Stimulated activated naive CD8-positive, alpha-beta T cell treated with anti-CD3 and anti-CD28 coated beads, Interleukin-15, Interleukin-2, amounts not matched to agents 100 ng/mL and 50 ng/mL, for 24 hours (primary cell): ENCODE measurements at regions not wholly inside any gene's neighbourhood (a gene's known extent, or its start where the extent isn't known, plus 50 kb on each side); places are given as distances from the start of the nearest gene placed in this dataset.

Experiments used
- H3K27ac Mint-ChIP-seq: one replicate; pipeline ENCODE4 v1.8.0; 2021; ENCODE audit warnings: mild to moderate bottlenecking, mixed read lengths
- H3K27me3 Mint-ChIP-seq: one replicate; pipeline ENCODE4 v1.8.0; 2021; ENCODE audit warnings: mixed read lengths
- H3K36me3 Mint-ChIP-seq: one replicate; pipeline ENCODE4 v1.8.0; 2021; ENCODE audit warnings: low read depth, mixed read lengths
- H3K4me1 Mint-ChIP-seq: one replicate; pipeline ENCODE4 v1.8.0; 2021; ENCODE audit warnings: low read depth, mixed read lengths
- H3K4me3 Mint-ChIP-seq: one replicate; pipeline ENCODE4 v1.8.0; 2021; ENCODE audit warnings: mild to moderate bottlenecking, mixed read lengths
- H3K9me3 Mint-ChIP-seq: one replicate; pipeline ENCODE4 v1.8.0; 2021; ENCODE audit warnings: mixed read lengths

- Mint-ChIP-seq H3K4me3 (no peak overlapping the region), H3K4me1 (peaks cover 22% of the 10 kb centered on the region), H3K36me3 (no peaks in the 10 kb centered on the region), H3K27ac (no peak overlapping the region), H3K9me3 (no peaks in the 10 kb centered on the region), H3K27me3 (peaks cover 8% of the 10 kb centered on the region)
Observed at GRCh38 chr1:168394858-168395257, 114.2 kb downstream of the TBX19 start.

DNA sequence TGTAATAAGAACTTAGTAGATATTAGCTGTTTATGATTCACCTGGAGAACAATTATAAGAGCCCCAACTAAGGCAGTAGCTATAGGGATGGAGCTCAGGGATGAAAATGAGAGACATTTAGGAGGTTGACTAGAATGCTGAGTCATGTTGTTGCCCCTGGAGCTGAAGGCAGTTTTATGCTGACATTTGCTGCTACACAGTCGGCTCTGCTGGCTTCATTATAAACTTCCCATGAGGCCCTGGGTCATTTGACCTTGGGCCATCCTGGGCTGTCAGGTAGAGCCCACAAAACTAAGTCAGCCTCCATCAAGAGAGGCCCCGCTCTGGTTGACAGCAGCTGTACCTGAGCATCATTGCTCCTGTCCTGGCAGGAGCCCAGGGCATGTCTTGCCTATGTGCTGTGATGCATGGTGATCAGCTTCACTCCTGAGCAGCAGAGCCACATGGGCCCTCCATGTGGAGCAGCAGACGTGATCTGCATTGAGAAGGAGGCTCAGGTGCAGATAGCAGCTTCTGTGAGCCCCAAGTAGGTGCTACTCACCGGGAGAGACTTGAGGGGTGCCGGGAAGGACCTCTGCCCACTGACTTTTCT is 112.4 kb downstream of the TBX19 start:
- no peak overlapping the region for H3K27ac Mint-ChIP-seq
- peaks cover 10% of the 10 kb centered on the region for H3K27me3 Mint-ChIP-seq
- H3K36me3 Mint-ChIP-seq, result no peaks in the 10 kb centered on the region
- H3K4me3 Mint-ChIP-seq, result no peak overlapping the region
- H3K9me3 Mint-ChIP-seq, result no peaks in the 10 kb centered on the region
- peaks cover 12% of the 10 kb centered on the region for H3K4me1 Mint-ChIP-seq

GRCh38 chr1:168391851-168392681 is 111.4 kb downstream of the TBX19 start:
- H3K27me3 Mint-ChIP-seq, result peaks cover 11% of the 10 kb centered on the region
- no peaks in the 10 kb centered on the region for H3K9me3 Mint-ChIP-seq
- H3K4me3 Mint-ChIP-seq, result no peak overlapping the region
- no peaks in the 10 kb centered on the region for H3K36me3 Mint-ChIP-seq
- no peak overlapping the region for H3K27ac Mint-ChIP-seq
- peaks cover 21% of the 10 kb centered on the region for H3K4me1 Mint-ChIP-seq

DNA sequence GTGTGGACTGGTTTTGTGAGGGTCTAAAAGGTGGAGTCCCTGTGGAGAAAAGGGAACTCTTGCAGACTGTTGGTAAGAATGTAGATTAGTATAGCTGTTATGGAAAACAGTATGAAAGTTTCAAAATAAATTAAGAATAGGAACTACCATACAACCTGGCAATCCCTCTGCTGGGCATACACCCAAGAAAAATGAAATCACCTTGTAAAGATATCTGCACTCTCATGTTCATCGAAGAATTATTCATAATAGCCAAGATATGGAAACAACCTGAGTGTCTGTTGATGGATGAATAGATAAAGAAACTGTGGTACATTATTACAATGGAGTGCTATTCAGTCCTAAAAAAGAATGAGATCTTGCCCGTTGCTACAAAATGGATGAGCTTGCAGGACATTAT is 109.6 kb downstream of the TBX19 start:
- Mint-ChIP-seq H3K4me3 (no peak overlapping the region), H3K36me3 (no peaks in the 10 kb centered on the region), H3K27ac (no peak overlapping the region), H3K27me3 (peaks cover 11% of the 10 kb centered on the region), H3K9me3 (no peaks in the 10 kb centered on the region), H3K4me1 (peaks cover 25% of the 10 kb centered on the region)

DNA sequence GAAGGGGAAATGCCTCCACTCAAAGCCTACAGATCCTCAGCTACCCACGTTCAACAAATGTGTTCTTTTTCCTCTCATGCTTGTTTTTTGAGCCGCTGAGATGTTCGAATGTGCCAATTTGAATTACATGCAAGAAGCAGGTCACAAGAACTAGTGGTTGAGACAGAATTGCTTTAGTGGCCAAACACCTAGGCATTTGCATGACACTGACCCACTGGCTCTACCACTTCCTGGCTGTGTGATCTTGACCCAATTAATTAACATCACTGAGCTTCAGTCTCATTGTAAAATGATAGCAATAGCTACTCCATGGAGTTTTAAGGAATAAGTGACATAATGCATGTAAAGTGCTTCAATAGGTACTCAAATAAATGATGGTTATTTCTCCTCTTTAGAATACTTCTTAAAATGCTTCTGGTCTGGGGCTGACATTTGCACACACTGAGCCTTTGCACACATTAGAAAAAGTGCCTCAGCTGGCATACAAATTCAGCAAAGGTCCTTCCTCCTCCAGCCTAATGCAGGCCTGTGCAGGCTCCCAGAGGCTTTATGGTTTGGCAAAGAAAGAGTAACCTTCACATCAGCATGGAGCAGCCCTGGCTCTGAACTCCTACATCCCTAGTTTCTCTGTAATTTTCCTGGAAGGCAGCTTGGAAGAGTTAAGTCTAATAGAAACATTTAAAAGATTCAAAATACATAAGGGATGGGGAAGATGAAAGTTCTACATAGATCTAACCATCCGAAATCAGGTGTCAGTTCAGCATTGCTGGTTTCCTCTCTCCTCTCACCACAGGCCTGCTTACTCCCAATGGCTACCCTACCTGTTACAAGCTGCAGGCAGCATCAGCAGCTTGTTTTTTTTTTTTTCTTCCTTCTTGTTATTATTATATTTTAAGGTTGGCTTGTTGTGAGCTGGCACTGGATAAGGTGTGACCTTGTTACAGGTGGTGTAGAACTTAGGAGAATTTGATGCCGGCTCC is 107.4 kb downstream of the TBX19 start:
- Mint-ChIP-seq H3K4me1 (peaks cover 25% of the 10 kb centered on the region), H3K27ac (no peak overlapping the region), H3K27me3 (peaks cover 11% of the 10 kb centered on the region), H3K4me3 (peak overlapping the region; percentile 17), H3K36me3 (no peaks in the 10 kb centered on the region), H3K9me3 (no peaks in the 10 kb centered on the region)

GRCh38 chr1:168386949-168387586 is 106.4 kb downstream of the TBX19 start:
- H3K27ac Mint-ChIP-seq, result peak overlapping the region; percentile 79
- no peaks in the 10 kb centered on the region for H3K9me3 Mint-ChIP-seq
- H3K4me3 Mint-ChIP-seq, result peak overlapping the region; percentile 57
- H3K4me1 Mint-ChIP-seq, result peaks cover 17% of the 10 kb centered on the region
- H3K27me3 Mint-ChIP-seq, result peaks cover 3% of the 10 kb centered on the region
- no peaks in the 10 kb centered on the region for H3K36me3 Mint-ChIP-seq

DNA sequence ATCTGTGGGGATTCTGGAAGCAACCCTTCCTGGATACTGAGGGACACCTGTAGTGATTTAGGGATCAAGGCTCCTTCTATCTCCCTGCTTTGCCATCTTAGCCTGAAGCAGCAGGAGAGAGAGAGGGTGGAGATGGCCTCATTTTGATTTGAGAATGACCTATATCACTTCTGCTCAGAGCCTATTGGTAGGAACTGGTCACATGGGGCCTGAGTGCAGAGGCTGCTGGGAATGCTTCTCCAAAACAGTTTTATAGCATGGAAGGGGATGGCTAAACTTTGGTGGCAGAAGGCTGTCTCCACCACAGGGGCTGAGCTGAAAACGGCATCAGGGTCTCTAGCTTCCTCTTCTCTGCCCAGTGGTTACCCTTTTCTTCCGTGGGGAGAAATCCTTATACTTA is 105.8 kb downstream of the TBX19 start:
- H3K27ac Mint-ChIP-seq, result no peak overlapping the region
- no peaks in the 10 kb centered on the region for H3K9me3 Mint-ChIP-seq
- no peak overlapping the region for H3K4me3 Mint-ChIP-seq

GRCh38 chr1:168381850-168382249 is 101.2 kb downstream of the TBX19 start:
- Mint-ChIP-seq H3K4me3 (no peak overlapping the region), H3K4me1 (peaks cover 1% of the 10 kb centered on the region), H3K27ac (no peak overlapping the region)

More for the DNA sequence above, 105.8 kb downstream of the TBX19 start:
- H3K27me3 Mint-ChIP-seq, result peaks cover 3% of the 10 kb centered on the region
- peaks cover 15% of the 10 kb centered on the region for H3K4me1 Mint-ChIP-seq
- H3K36me3 Mint-ChIP-seq, result no peaks in the 10 kb centered on the region

DNA sequence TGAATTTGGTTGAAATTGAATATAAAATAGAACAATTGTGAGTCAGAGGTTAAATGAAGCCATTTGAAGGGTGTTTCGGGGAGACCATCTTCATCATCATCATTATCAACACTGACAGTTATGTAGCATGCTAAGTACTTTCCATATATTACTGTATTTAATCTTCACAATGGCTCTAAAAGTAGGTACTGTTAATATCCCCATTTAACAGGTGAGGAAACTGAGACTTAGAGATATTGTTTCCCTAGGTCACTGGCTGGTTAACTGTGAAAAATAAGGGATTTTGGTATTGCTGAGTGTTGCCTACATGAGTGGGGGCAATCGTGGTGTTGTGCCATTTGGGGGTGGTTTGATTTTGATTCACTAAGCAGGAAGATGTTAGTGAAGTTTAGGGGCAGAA is 100.3 kb downstream of the TBX19 start:
- H3K36me3 Mint-ChIP-seq, result no peaks in the 10 kb centered on the region
- no peak overlapping the region for H3K4me3 Mint-ChIP-seq
- no peak overlapping the region for H3K27ac Mint-ChIP-seq
- H3K4me1 Mint-ChIP-seq, result no peaks in the 10 kb centered on the region
- no peaks in the 10 kb centered on the region for H3K27me3 Mint-ChIP-seq
- no peaks in the 10 kb centered on the region for H3K9me3 Mint-ChIP-seq

More at GRCh38 chr1:168381850-168382249, 101.2 kb downstream of the TBX19 start:
- Mint-ChIP-seq H3K9me3 (no peaks in the 10 kb centered on the region), H3K36me3 (no peaks in the 10 kb centered on the region), H3K27me3 (no peaks in the 10 kb centered on the region)

- Mint-ChIP-seq H3K9me3 (no peaks in the 10 kb centered on the region), H3K4me3 (no peak overlapping the region), H3K36me3 (no peaks in the 10 kb centered on the region), H3K4me1 (no peaks in the 10 kb centered on the region), H3K27me3 (no peaks in the 10 kb centered on the region), H3K27ac (no peak overlapping the region)
Observed at GRCh38 chr1:168379104-168379860, 98.6 kb downstream of the TBX19 start.

GRCh38 chr1:168375566-168376300 is 95.1 kb downstream of the TBX19 start:
- Mint-ChIP-seq H3K9me3 (no peaks in the 10 kb centered on the region), H3K27me3 (no peaks in the 10 kb centered on the region), H3K36me3 (no peaks in the 10 kb centered on the region), H3K4me1 (no peaks in the 10 kb centered on the region), H3K27ac (no peak overlapping the region), H3K4me3 (no peak overlapping the region)

DNA sequence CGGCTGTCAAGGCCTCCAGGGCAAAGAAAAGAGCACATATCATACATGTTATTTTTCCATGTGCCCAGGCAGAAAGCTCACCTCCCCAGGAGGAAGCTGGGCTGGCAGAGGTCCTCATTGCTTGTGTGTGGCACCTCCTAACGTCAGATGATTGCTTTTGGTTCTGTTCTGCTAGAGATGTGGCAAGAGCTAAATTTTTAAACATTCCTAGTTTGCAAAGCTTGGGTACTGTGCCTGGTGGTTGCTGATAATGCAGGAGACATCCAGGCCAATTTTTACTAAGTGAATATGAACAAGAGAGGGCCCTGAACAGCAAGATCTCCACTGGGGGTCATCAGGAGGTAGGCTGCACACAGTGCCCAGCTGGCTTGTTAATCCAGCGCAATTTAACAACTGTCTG is 93.9 kb downstream of the TBX19 start:
- no peaks in the 10 kb centered on the region for H3K36me3 Mint-ChIP-seq
- no peaks in the 10 kb centered on the region for H3K9me3 Mint-ChIP-seq
- no peaks in the 10 kb centered on the region for H3K27me3 Mint-ChIP-seq
- H3K27ac Mint-ChIP-seq, result no peak overlapping the region
- no peaks in the 10 kb centered on the region for H3K4me1 Mint-ChIP-seq
- no peak overlapping the region for H3K4me3 Mint-ChIP-seq

DNA sequence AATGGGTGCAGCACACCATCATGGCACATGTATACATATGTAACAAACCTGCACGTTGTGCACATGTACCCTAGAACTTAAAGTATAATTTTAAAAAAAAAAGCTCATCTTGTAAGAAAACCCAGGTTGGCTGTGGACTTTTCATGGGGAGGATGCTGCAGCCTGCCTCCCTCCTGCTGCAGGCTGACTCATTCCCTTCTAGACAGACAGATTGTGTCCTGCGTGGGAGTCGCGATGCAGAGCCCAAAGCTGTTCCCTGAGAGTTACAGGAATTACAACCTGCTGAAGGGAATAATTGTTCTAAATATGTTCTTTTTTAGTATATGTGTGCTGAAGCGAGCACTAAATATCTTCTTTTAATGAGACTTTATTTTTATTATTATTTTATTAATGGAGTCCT is 93.2 kb downstream of the TBX19 start:
- H3K27ac Mint-ChIP-seq, result no peak overlapping the region
- no peaks in the 10 kb centered on the region for H3K36me3 Mint-ChIP-seq

More for the DNA sequence above, 93.2 kb downstream of the TBX19 start:
- Mint-ChIP-seq H3K4me1 (no peaks in the 10 kb centered on the region), H3K27me3 (no peaks in the 10 kb centered on the region), H3K4me3 (no peak overlapping the region), H3K9me3 (no peaks in the 10 kb centered on the region)
